Vagina (tissue), 2 donors: ENCODE measurements at regions not wholly inside any gene's neighbourhood (a gene's known extent, or its start where the extent isn't known, plus 50 kb on each side); places are given as distances from the start of the nearest gene placed in this dataset.

ENCODE experiments used
- DNase-seq, 2 donors: peaks; one replicate each; pipeline ENCODE4 v3.0.0-alpha.2; 2017; ENCODE audit errors: extremely low spot score in 2 of 2
- H3K27ac ChIP-seq: fragments of 200-600 bp; sonication (generic); one replicate; pipeline ENCODE4 v1.5.1; 2019
- H3K27me3 ChIP-seq: fragments of 200-600 bp; sonication (generic); one replicate; pipeline ENCODE4 v1.5.1; 2019
- H3K36me3 ChIP-seq, 2 donors: fragments of 200-600 bp; sonication (generic); one replicate each; pipeline ENCODE4 v1.5.1; 2017 to 2019
- H3K4me1 ChIP-seq: fragments of 200-600 bp; sonication (generic); one replicate; pipeline ENCODE4 v1.5.1; 2019
- H3K4me3 ChIP-seq, 2 donors: fragments of 200-600 bp; sonication (generic); 1 replicate in 1 of 2; 2 replicates in 1 of 2; pipeline ENCODE4 v1.5.1; 2016 to 2019
- H3K9me3 ChIP-seq: fragments of 200-600 bp; sonication (generic); one replicate; pipeline ENCODE4 v1.5.1; 2019
- POLR2A ChIP-seq, 2 donors: fragments of 450-650 bp; IDR thresholded peaks; one replicate each; pipeline ENCODE4 v1.6.1; 2017; ENCODE audit warnings: antibody characterized with exemption in 2 of 2, mild to moderate bottlenecking in 2 of 2, moderate library complexity in 2 of 2
- POLR2AphosphoS5 ChIP-seq, 2 donors: sonication (generic); formaldehyde crosslinking; IDR thresholded peaks; one replicate each; pipeline ENCODE4 v1.9.0; 2017; ENCODE audit warnings: antibody characterized with exemption in 2 of 2, mild to moderate bottlenecking in 2 of 2, low read depth in 1 of 2; ENCODE audit not compliant: insufficient read depth in 1 of 2
- intact Hi-C: fragments of 100-400 bp; cut with DNase I; formaldehyde crosslinking; loops from one replicate; pipeline ENCODE4 v1.15.1; 2023
- TF ChIP-seq, protein P1 (sequence below), 3 experiments: fragments of 450-650 bp in 2 of 3; fragments of 200-600 bp in 1 of 3; sonication (generic) in 1 of 3; IDR thresholded peaks; one replicate each; pipeline ENCODE4 v1.5.1; 2017 to 2019; ENCODE audit warnings: antibody characterized with exemption in 3 of 3, mild to moderate bottlenecking in 2 of 3, moderate library complexity in 2 of 3

DNA sequence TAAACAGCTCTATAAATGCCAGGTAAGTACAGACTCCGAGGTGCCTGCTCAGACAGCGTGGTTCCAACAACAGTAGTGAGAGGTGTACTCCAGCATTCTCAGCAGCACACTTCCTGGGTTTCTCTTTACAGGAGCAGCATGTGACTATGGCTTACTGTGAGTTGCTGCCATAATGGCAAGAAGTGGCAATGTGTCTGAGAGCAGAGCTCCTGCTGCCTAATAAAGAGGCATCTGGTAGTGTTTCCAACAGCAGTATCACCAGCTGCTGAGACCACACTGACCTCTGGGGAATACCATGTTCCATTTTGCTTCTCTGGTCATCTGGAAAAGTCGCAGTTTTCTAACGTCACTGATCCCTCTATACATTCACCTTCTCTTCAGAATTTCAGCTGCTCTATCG, 398.2 kb downstream of the SLCO4C1 start:
- TF ChIP-seq, protein P1, sequence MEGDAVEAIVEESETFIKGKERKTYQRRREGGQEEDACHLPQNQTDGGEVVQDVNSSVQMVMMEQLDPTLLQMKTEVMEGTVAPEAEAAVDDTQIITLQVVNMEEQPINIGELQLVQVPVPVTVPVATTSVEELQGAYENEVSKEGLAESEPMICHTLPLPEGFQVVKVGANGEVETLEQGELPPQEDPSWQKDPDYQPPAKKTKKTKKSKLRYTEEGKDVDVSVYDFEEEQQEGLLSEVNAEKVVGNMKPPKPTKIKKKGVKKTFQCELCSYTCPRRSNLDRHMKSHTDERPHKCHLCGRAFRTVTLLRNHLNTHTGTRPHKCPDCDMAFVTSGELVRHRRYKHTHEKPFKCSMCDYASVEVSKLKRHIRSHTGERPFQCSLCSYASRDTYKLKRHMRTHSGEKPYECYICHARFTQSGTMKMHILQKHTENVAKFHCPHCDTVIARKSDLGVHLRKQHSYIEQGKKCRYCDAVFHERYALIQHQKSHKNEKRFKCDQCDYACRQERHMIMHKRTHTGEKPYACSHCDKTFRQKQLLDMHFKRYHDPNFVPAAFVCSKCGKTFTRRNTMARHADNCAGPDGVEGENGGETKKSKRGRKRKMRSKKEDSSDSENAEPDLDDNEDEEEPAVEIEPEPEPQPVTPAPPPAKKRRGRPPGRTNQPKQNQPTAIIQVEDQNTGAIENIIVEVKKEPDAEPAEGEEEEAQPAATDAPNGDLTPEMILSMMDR (IDR thresholded peaks at IDR 0.05): no peak
- TF ChIP-seq POLR2AphosphoS5 (IDR thresholded peaks at IDR 0.05; ENCODE audit: insufficient read depth in 1 of 2, low read depth in 1 of 2): no peak
- no peak for TF ChIP-seq POLR2A (IDR thresholded peaks at IDR 0.05)
- Histone ChIP-seq H3K9me3 (no peaks in the 10 kb centered on the region), H3K27me3 (no peaks in the 10 kb centered on the region), H3K4me1 (no peaks in the 10 kb centered on the region), H3K27ac (no peak overlapping the region), H3K36me3 (no peaks in the 10 kb centered on the region), H3K4me3 (no peak overlapping the region)
- no peak for DNase-seq
- intact Hi-C loops: no loop called here

DNA sequence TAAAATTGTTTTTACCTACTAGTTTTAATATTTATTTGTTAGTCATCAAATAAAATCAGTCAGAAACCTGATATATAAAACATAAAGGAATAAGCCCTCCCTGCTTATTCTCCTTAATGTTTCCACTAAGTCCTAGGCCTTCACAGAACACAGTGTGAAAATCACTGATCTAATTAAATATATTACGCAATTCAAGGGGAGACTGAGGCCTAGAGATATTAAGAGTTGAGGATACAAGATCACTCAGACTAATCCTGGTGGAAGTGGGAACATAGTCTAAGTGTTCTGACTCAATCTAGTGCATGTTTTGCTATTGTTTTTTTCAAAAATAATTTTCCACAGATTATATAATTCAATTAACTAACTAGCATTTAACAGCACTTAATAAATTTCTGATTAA, 401.1 kb downstream of the SLCO4C1 start:
- no peak overlapping the region for H3K27ac ChIP-seq
- TF ChIP-seq, protein P1 (IDR thresholded peaks at IDR 0.05): no peak

DNA sequence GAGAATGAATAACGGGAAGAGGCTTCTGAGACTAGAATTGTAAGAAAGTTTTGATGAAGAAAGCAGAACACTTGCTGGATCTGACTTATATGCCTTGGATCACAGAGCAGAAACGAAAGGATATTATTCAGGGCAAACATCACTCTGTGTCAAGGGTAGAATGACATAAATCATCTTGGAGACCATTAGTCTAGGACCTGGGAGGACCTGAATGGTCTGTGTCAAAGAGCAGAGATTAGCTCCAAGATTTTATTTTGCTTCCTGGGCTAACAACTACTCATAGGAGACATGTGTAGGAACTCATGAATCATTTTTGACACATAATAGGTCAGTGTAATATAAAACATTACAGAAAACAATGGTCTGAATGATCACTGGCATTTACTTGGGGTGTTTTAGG, 417.9 kb downstream of the SLCO4C1 start:
- Histone ChIP-seq H3K36me3 (no peaks in the 10 kb centered on the region), H3K4me1 (no peaks in the 10 kb centered on the region), H3K9me3 (no peaks in the 10 kb centered on the region), H3K27me3 (no peaks in the 10 kb centered on the region), H3K4me3 (no peak overlapping the region), H3K27ac (no peak overlapping the region)
- TF ChIP-seq POLR2AphosphoS5 (IDR thresholded peaks at IDR 0.05; ENCODE audit: insufficient read depth in 1 of 2, low read depth in 1 of 2): no peak
- TF ChIP-seq, protein P1 (IDR thresholded peaks at IDR 0.05): no peak
- no peak for TF ChIP-seq POLR2A (IDR thresholded peaks at IDR 0.05)
- no peak for DNase-seq
- intact Hi-C loops: no loop called here

More for the DNA sequence above, 401.1 kb downstream of the SLCO4C1 start:
- Histone ChIP-seq H3K4me3 (no peak overlapping the region), H3K9me3 (no peaks in the 10 kb centered on the region), H3K4me1 (no peaks in the 10 kb centered on the region), H3K36me3 (no peaks in the 10 kb centered on the region), H3K27me3 (no peaks in the 10 kb centered on the region)
- DNase-seq: no peak
- intact Hi-C loops: no loop called here

DNA sequence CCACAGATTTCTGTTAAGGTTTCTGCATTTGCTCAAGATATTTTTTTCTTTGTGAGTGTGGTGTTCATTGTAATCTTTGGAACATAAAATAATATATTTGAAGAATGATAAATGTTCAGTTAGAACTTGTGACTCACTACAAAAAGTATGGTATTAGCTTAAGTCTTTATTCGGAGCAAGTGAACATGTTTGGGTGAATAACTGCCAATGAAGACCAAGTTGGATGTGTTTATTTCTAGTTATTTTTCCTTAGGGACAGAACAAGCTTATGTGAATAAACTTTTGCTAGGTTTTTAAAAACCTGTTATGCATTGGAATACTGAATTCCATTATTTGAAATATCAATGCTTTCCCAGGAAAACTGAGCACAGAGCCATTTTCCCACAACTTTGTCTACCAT, 418.6 kb downstream of the SLCO4C1 start:
- no peaks in the 10 kb centered on the region for H3K9me3 ChIP-seq
- no peak overlapping the region for H3K4me3 ChIP-seq
- no peak overlapping the region for H3K27ac ChIP-seq
- no peaks in the 10 kb centered on the region for H3K27me3 ChIP-seq
- DNase-seq: no peak
- H3K36me3 ChIP-seq: no peaks in the 10 kb centered on the region
- intact Hi-C loops: no loop called here
- TF ChIP-seq, protein P1 (IDR thresholded peaks at IDR 0.05): no peak
- TF ChIP-seq POLR2A (IDR thresholded peaks at IDR 0.05): no peak
- no peak for TF ChIP-seq POLR2AphosphoS5 (IDR thresholded peaks at IDR 0.05; ENCODE audit: insufficient read depth in 1 of 2, low read depth in 1 of 2)
- H3K4me1 ChIP-seq: no peaks in the 10 kb centered on the region

DNA sequence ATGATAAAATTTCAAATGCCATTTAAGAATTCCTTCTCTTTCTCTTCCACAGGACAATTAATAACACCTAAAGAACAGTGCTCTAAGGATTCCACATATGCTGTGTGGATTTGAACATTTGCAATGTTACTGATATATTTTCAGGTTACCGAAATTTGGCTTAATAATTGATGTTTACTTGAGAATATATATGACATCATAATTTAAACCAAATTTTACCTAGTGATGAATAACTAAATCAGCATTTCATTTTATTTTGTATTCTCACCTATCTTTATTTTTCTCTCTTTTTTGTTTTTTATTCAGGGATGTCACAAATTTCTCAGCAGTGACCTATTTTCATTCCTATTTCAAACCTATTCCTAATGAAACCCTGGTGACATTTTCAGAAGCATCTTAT, 429.6 kb downstream of the SLCO4C1 start:
- Histone ChIP-seq H3K36me3 (no peaks in the 10 kb centered on the region), H3K9me3 (no peaks in the 10 kb centered on the region), H3K4me3 (no peak overlapping the region), H3K27ac (no peak overlapping the region), H3K27me3 (no peaks in the 10 kb centered on the region), H3K4me1 (no peaks in the 10 kb centered on the region)
- TF ChIP-seq POLR2A (IDR thresholded peaks at IDR 0.05): no peak
- TF ChIP-seq POLR2AphosphoS5 (IDR thresholded peaks at IDR 0.05; ENCODE audit: insufficient read depth in 1 of 2, low read depth in 1 of 2): no peak
- TF ChIP-seq, protein P1 (IDR thresholded peaks at IDR 0.05): no peak
- no peak for DNase-seq
- intact Hi-C loops: no loop called here
